8988T (cell line): ENCODE measurements at regions not wholly inside any gene's neighbourhood (a gene's known extent, or its start where the extent isn't known, plus 50 kb on each side); places are given as distances from the start of the nearest gene placed in this dataset.
"Not testable (repeated sequence)": the region's sequence is repeated elsewhere in the genome, so short reads cannot be mapped to it uniquely, and the experiment has no call there.

Experiments
- DNase-seq: peaks from one replicate; pipeline ENCODE4 v3.0.0; 2011

DNA sequence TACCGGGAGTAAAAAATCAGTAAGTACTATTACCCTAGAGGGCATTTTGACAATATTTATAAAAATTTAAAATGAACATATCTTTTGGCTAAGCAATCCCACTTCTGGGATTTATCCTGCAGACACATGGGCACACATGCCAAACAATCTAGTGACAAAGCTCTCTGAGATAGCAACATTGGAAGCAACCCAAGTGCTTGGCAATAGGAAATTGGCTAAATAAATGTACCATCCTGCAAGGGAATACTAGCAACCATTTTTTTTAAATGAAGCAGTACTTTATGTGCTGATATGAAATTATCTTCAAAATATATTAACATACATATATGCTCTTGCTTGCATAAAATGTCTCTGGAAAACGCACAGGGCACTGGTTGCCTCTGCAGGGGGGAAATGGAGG is 133.8 kb downstream of the SNX5 start:
- DNase-seq = no peak

DNA sequence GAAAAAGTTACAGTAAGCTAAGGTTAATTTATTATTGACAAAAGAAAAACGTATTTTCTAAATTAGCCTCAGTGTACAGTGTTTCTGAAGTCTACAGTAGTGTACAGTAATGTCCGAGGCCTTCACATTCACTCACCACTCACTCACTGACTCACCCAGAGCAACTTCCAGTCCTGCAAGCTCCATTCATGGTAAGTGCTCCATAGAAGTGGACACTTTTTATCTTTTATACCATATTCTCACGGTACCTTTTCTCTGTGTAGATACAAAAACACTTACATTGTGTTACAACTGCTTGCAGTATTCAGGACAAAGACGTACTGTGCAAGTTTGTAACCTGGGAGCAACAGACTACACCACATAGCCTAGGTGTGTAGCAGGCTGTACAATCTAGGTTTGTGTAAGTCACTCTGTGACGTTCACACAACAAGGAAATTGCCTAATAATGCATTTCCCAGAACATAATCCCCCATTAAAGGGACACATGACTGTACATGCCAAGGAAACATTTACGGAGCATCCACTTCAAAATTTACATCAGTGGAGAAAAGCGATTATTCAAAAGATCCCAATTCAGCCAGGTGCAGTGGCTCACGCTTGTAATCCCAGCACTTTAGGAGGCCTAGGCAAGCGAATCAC is 133.4 kb downstream of the BANF2 start:
- no peak for DNase-seq

GRCh38 chr20:17832236-17832915 is 132.6 kb downstream of the BANF2 start:
- no peak for DNase-seq

DNA sequence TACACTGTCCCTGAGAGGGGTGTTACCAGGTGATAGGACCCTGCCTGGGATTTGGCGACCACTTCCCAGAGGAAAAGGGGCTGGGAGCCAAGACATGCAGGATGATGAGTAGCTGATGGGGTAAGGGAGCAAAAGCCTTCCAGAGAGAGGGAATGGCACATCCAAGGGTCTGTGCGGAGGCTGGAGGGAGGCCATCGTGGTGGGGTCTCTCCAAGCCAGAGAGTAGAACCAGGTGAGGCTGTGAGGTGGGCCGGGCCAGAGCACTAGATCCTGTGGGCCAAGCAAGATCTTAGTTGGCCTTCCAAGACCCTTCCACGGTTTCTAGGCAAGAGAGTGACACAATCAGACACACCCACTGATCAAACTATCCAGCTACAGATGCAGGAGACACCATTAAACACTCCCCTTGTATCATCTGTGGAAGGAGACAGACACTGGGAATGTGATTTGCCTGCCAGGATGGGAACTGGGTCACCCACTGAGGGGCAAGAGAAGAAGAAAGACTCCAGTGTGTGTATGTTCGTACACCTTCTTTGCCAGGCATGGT is 128.9 kb downstream of the BANF2 start:
- DNase-seq = no peak

DNA sequence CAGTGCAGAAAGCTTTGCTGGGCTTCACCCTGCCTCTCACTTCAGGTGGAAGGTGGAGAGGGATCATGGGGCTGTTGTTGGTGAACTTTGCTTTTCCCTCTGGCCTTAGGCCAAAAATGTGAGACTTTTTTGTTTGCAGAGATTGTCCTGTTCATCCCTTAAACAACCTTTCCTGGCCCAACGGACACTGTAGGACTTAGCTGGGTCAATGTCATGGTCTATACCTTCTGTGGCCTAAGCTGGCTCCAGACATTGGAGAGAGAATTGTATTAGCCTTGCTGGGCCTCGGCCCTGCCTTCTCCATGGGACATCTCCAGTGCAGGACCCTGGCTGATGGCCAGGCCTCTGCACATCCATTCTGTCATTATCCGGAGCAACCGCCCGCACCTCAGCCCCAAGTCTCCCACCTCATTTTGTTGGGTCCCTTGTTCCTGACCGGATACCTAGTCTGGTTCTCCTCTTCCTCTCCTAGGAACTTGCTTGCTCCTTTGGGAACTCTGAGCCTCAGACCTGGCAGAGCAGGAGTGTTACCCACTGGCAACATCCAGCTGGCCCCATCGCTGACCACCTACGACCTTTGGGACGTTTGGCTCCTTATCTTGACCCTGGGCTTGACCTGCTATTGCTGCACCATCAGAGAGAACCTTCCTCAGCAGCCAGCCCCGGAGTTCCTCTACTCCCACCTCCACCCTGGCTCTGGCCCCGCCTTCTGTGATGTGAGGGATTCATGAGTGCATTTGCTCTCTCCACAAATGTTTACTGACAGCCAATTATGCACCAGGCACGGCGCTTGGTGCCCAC is 128.2 kb downstream of the BANF2 start:
- DNase-seq = no peak

- no peak for DNase-seq
Observed at GRCh38 chr20:17827079-17827478, 127.3 kb downstream of the BANF2 start.

DNA sequence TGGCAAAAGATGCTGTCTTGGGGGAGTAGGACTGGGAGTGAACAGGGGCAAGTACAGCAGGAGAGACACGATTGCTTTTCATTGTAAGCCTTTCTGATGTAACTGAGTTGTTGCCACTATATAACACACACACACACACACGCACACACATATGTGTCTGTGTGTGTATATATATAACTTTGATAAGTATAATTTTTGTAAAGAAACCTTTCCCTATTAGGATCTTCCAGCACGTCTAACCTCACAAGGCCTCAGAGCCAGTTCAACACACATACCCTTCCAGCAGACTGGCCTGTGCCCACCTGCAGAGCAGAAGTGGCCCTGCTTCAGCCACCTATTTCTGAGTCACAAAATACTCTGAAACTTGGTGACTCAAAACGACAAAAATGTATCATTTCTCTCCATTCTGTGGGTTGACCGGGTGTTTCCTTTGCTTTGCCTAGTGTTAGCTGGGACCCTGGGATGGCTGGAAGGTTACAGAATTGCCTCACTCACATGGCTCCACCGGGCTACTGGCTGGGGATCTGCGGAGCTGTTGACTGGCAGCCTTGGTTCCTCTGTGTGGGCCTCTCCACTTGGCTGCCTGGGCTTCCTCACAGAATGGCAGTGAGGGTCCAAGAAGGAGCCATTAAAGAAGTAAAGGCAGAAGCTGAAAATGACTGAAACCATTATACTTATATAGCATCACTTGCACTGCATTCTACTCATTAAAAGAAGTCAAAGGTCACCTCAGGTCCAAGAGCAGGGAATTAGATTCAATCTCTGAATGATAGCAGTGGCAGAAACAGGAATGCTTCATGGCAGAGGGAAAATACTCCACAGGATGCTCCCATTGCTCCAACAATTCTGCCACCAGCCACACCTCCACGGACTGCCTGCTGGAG is 126.4 kb downstream of the BANF2 start:
- DNase-seq = no peak

- no peak for DNase-seq
Observed at GRCh38 chr20:17825252-17825959, 125.6 kb downstream of the BANF2 start.

- DNase-seq = no peak
Observed at GRCh38 chr20:17824676-17825251, 125.0 kb downstream of the BANF2 start.

- no peak for DNase-seq
Observed at GRCh38 chr20:17823409-17824144, 123.8 kb downstream of the BANF2 start.

- no peak for DNase-seq
Observed at GRCh38 chr20:17822540-17823408, 123.0 kb downstream of the BANF2 start.

- no peak for DNase-seq
Observed at GRCh38 chr20:17822039-17822438, 122.3 kb downstream of the BANF2 start.

DNA sequence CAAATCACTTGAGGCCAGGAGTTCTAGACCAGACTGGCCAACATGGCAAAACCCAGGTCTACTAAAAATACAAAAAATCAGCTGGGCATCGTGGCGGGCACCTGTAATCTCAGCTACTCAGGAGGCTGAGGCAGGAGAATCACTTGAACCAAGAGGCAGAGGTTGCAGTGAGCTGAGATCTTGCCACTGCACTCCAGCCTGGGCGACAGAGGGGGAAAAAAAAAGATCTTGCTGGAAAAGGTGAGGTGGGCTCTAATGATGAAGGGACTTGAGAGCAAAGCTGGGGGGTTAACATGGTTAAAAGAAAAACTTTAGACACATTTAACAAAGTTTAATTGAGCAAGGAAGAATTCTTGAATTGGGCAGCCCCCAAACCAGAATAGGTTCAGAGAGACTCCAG is 121.8 kb downstream of the BANF2 start:
- not testable (repeated sequence) for DNase-seq

GRCh38 chr20:17819395-17820093 is 119.8 kb downstream of the BANF2 start:
- DNase-seq = no peak

DNA sequence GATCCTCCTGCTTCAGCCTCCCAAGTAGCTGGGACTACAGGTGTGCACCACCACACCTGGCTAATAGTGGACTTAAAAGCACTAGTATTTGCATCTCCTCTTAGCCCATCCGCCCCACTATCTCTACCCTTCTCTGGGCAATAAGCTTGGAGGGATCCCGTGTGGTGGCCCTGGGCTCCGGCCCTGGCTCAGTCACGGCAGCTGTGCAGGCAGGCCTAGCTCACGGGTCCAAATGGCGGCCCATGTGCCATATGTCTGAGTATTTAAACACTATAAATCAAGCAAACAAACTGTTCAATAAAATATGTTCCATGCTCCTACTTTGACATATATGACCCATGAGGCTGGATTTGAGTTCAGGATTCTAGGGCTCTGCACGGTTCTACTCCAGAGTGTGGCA is 118.4 kb downstream of the BANF2 start:
- DNase-seq = no peak

DNA sequence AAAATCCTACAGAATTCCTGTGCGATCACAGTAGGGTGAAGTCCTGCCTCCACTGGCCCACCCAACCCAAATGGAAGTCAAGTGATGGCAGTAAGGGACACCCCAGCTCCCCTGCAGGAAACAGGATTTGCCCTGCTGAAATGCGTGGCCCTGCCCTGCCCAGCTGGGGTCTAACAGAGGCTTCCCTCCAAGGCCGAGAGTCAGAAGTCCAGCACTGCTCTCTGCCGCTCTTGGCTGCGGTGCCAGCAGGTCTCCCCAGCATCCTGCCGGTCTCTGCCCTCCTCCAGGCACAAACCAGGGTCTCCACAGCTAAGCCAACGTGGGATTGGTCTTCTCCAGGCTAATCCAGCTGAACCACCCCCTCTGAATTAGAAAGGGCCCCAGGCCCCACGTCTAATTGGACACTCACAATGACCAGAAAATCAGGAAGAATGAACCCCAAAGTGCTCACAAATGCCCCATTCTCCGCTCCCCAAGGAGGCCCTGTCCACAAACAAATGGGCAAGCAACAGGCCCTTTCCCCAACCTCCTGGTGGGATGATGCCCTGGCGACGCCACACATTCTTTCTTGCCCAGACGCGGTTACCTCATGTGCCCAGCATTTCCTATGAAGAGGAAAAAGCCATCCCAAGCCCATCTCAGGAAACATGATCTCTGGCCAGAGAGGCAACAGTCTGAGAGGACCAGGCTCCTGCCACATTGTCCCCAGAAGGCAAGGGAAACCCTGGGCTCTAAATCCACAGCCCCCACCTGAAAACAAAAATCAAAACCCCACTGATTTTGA is 117.2 kb downstream of the BANF2 start:
- no peak for DNase-seq

GRCh38 chr20:17811628-17811965 is 111.8 kb downstream of the BANF2 start:
- no peak for DNase-seq

DNA sequence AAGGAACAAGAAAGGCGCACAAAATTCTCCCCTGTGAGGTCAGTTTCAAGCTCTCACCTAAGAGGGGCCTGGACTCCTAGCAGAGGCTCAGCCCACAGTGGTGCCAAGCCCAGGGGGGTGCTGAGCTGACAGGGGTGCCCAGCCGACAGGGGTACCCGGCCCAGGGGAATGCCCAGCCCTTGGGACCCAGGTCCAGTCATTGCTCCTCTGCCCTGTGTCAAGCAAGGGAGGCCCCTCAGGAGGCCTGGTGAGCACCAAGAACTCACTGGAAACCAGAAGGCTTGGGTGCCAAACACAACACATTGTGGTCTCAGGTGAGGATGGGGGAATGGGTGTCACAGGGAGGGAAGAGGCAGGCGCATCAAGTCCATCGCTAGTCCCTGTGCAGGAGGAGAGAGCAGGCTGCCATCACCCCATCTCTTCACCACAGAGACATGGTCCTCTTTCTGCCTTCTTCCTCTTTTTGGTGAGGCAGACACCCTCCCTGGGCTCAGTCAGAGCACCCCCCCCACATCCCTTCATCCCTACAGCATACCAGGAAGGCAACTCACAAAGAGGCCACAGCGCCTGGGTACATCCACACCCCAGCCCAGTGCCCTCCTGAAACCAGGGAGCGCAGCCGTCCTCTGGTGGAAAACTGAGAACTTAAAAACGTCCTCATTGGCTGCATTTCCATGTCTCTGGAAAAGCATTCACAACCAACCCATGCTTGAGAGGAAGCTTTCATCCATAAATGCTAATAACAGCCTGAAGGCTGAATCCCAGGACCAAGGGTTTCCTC is 111.3 kb downstream of the BANF2 start:
- no peak for DNase-seq
